ENCODE measurements at regions not wholly inside any gene's neighbourhood (a gene's known extent, or its start where the extent isn't known, plus 50 kb on each side); places are given as distances from the start of the nearest gene placed in this dataset.

GRCh38 chr2:81529944-81530343 is 1225.4 kb upstream of the LRRTM1 start:
- no peak for TF ChIP-seq EZH2phosphoT487 (IDR thresholded peaks at IDR 0.05; ENCODE audit: borderline replicate concordance, low read length)
- TF ChIP-seq, protein P1, sequence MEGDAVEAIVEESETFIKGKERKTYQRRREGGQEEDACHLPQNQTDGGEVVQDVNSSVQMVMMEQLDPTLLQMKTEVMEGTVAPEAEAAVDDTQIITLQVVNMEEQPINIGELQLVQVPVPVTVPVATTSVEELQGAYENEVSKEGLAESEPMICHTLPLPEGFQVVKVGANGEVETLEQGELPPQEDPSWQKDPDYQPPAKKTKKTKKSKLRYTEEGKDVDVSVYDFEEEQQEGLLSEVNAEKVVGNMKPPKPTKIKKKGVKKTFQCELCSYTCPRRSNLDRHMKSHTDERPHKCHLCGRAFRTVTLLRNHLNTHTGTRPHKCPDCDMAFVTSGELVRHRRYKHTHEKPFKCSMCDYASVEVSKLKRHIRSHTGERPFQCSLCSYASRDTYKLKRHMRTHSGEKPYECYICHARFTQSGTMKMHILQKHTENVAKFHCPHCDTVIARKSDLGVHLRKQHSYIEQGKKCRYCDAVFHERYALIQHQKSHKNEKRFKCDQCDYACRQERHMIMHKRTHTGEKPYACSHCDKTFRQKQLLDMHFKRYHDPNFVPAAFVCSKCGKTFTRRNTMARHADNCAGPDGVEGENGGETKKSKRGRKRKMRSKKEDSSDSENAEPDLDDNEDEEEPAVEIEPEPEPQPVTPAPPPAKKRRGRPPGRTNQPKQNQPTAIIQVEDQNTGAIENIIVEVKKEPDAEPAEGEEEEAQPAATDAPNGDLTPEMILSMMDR (IDR thresholded peaks at IDR 0.05; ENCODE audit: low read depth, low read length, poor library complexity, severe bottlenecking): no peak

Data from DOHH2 (cell line).